NCI-H146 treated with DMSO at 0.1 percent for 48 hours (cell line): ENCODE measurements at regions not wholly inside any gene's neighbourhood (a gene's known extent, or its start where the extent isn't known, plus 50 kb on each side); places are given as distances from the start of the nearest gene placed in this dataset.

Source experiments
- DNase-seq: peaks from one replicate; lab custom pipeline; 2025; ENCODE audit not compliant: unreplicated experiment; lab: John Stamatoyannopoulos, UW

DNA sequence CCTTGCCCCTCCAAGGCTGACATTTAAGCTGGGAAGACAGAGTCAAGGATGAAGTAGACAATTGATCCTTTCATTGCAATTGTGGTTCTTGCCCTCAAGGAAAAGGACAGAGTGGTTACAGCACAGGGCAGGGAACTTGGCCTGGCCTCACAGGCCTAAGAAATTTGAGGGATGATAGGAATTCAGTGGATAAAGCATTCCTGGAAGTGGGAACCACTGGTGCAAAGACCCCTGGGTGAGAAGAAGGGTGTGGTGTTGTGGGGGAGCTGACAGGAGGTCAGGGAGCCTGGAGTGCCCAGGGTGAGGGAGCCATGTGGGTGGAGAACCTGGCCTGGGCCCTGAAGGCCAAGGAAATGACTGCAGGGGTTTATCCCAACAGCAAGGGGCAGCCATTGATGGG, 287.4 kb downstream of the UACA start:
- no peak for DNase-seq

DNA sequence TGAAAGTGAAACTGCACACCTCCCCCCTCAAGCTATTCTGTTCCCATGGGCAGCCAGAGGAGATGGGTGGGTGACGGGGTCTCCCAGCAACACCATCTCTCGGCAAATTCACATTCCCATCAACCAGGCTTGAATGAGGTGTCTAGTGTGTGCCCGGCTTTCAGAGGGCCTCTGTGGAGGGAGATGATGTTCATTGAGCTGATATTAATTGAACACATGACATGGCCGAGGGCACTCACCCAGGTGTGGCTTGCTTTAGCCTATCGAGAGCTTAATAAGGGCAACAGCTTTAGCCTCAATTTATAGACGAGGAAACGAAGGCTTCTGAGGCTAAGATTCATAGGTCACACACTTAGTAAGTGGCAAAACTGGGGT, 288.0 kb downstream of the UACA start:
- DNase-seq: no peak

DNA sequence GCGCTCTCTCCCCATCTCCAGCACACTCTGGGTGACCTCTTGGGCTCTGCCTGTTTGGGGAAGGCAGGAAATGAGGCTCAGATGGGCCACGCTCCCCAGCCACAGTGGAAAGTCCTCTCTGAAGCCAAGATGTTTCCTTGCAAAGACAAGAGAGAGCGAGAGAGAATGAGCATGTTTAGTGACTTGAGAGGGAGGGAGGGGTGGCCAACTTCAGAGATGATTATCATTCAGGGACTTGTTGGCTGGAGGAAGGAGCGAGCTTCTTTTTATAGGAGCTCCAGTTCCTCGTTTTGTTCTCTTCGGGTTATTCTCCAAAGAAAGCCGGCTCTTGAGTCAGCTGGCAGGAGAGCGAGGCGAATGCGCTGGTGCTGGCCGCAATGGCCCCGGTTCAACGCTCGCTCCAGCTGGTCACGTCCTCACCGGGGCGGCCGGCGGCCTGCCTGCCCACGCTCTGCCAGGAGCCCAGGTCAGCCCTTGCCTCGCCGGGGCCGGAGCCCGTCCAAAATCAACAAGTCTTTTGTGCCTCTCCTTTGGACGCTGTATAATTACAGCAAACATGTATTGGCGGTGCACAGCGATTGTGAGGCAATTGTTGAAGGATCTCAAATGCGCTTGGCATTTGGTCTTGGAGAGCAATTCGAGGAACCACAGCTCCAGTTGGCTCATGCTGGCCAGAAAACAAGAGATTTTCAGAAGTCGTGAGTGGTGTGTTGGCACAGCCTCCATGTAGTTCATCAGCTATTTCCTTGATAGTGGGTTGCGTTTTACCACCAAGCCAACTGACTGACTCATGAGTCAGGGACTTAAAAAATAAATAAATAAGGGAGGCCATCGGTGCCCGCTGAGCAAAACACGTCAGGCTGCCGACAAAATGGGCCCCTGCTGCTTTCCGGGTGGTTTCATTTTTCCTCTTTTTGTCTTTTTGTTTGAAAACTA, 288.6 kb downstream of the UACA start:
- DNase-seq: peak; percentile 78

DNA sequence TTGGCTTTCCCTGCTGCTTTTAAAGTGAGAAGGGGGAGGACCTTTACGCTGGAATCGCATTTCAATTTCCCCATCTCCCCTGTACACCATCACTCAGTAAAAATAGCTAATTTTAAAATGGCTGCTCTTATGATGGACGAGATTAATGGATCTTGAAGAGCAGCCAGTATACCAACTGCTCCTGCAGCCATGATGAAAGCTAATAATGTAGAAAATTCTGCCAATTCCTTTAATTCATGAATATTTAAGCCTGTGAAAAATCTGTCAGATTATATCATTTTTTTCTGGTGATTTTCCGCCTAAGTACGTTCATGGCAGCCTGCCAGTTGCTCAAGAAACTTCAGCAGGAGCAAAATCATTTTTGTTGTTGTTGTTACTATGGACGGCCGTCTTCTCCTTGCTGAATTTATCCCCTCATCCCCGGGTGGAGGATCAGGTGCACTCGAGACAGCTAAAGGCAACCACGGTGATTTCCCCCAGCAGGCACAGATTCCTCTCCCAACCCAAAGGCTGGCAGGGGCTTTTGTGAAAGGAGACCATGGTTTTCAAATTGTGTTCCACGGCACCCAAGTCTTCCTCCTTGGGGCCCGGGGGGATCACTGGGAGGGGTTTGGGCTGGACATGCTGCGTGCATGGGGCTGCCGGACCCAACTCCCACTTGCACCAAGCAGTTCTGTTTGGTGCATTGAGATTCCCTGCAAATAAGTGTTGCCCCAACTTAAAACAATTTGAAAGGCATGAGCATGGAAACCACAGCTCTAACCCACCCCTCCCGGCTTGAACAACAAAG, 289.6 kb downstream of the UACA start:
- no peak for DNase-seq

DNA sequence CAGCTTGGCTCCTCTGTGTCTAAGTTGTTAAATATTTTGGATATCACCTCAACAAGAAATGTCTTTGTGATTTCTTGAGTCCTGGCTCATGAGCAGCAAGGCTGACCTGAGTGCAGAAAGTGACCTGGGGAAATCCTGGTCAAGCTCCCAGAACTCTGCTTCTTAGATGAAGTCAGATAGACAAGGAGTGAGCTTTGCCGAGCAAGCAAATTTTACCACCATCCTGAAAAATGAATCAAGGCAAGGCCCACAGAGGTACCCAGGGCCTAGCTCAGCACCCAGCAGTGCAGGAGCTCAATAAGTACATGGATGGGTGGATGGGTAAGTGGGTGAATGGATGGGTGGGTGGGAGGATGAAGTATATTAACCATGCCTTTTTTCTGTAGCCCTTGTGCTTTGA, 291.8 kb downstream of the UACA start:
- DNase-seq: no peak

DNA sequence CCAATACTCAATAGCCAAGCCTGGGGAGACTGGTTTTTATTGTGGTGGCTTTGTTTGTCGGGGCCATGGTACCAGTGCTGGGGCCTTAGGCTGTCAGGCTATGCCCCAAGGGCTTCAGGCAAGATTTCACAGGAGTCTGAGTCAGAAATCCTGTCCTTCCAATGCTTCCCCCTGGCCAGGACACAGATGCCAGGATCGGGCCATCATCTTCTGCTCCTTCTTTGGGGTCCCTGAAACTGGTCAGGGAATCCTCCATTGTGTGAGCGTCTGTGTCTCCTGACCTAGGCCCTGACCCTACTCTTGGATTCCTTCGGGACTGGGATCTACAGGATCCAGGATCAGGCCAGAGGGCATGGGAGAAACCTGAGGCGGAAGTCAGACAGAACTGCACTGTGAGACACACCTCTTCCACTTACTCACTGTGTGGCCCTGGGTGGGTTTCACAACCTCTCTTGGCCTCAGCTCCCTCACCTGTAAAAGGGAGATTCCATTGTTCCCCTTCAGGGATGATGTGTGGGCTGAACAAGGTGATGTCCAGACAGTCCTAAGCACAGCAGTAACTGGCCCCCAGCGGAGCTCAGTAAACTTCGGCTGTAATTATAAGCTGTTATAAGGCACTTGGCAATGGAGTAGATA, 292.7 kb downstream of the UACA start:
- no peak for DNase-seq

DNA sequence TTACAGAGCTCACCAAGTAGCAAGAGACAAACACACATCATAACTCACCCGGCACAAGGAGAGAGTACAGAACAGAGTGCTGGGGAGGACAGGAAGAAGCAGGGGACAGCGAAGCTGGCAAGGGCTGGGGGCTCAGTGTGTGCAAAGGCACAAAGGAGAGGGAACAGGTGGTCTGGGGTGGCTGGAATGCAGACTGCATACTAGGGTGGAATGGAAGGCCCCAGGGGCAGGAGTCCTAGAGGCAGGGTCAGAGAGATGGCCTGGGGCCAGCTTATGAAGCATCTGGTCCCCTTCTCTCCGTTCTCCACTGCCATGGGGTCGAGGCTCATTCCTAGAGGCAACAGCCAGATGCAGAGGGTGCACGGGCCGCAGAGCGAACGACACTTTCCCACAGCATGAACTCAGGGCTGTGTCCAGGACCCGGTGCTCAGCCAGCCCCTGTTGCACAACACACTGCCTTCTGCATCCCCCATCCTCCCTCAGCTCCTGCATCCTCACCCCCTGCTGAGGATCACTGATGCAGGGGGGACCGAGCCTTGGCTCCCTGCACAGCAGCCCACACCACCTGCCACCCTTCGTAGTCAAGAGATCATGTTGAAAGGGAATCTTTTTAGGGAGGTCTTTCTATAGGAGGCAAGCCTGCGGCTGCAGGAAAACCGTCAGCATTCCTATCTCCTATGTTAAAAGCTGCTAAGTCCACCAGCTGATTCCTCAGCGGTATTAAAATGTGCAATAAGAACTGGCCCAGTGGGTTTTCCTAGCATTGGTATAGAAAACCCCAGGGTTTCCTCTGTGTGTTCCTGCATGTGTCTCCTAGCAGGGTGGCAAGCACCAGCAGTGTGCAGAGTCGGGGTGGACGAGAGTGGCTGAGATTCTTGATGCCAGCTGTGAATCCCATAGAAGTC, 293.5 kb downstream of the UACA start:
- no peak for DNase-seq

DNA sequence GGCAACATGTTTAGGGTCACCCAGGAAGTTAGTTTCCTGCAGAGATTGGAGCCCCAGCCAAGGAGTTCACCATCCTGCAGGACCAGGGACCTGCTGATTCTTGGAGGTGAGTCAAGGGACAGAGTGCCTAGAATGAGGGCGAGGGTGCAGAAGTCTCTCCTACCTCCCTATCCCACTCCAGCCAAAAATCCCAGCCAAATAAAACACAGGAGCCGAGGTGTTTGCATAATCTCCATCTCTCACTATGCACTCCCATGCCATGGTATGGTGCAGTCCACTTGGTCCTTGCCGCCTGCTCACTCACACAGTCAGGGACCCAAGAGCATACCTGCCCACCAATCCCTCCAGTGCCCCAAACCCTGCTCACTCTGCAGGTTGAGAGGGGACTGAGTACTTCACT, 294.2 kb downstream of the UACA start:
- no peak for DNase-seq

DNA sequence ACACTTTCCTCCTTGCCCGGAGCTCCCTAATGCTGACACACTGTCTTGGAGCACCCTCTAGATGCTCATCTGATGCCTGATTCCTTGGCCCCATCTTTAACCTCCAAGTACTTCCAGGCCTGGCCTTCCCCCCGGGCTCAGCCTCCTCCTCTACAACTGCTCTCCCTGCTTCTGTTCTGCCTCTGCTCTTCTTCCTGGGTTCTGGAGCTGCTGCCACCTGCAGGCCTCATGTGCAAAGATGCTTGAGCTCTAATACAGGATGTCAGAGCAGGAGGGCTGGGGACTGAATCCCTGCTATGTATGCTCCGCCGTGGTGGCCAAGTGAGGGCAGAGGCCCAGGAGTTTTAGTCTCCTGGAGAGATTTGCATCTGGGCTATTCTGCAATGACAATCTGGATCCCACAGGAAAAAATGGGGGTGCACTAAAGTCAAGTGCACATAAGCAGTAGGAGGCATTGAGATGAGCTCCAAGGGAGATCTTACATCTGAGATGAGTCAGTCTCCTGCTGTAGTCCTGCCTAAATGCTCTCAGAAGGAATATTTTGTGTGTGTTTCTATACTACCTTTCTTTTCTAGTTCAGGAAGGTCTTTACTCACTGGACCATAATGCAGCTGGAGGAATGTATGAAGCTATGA, 296.3 kb downstream of the UACA start:
- DNase-seq: peak; percentile 30

DNA sequence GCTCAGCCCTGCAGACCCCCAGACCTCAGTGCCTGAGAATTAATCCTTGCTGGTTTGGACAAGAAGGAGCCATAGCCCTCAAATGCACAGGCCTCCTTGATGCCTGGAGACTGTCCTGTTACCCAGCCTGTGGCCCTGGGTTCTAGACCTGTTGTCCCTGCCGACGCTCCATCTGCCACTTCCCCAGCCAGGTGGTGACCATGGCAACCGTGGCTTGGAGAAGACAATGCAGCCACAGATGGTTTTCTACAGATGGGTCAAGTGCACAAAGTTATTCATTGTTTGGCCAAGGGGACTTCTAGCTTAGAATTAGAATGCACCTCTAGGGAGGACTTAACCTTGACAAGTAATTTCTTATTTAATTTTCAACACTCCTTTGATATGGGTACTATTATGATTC, 297.1 kb downstream of the UACA start:
- no peak for DNase-seq

DNA sequence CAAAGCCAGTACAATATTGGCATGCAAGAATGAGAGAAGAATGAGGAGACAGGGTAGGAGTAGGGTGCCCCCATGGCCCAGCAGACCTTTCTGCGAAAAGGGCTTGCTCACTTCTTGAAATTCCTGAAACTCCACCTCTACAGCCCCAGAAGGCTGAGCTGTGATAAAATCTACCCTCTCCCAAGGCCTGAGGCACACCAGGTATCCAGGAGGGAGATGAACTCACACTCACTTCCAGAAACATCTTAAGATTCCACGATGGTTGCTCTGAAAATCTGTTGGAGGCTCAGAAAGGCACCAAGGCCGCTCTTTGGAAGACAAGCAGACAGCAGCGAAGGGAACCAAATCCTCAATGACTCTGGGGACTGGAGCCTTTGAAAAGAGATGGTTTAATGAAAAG, 297.5 kb downstream of the UACA start:
- no peak for DNase-seq

DNA sequence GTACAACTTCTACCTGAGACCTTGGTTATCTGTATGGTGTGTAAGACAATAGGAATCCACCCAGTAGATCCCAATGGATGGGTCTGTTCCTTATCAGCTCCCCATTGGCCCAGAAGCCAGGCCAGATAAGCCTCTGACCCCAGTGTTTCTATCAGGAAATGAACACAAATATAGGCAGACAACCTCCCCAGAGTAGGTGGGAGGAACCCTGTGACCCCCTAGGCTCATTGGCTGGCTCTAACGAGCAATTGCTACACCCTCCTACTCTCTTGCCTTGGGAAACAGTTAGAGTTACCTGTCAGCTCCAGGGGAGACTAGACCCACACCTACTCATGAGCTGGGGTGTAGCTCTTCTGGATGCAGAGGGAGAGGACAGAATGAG, 299.9 kb downstream of the UACA start:
- DNase-seq: no peak

DNA sequence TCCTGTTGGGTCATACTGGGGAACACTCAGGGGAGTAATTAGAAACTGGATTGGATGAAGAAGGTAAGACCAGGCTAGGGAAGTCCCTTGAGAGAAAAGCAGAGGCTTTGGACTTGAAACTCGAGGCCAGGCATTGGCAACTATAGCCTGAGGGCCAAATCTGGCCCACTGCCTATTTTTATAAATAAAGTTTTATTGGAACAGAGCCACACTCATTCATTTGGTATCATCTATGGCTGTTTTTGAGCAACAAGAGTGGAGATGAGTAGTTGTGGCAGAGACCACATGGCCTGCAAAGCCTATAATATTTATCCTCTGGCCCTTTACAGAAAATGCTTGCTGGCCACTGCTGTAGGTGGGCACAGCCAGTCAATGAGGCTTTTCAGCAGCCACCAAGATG, 301.4 kb downstream of the UACA start:
- DNase-seq: no peak

DNA sequence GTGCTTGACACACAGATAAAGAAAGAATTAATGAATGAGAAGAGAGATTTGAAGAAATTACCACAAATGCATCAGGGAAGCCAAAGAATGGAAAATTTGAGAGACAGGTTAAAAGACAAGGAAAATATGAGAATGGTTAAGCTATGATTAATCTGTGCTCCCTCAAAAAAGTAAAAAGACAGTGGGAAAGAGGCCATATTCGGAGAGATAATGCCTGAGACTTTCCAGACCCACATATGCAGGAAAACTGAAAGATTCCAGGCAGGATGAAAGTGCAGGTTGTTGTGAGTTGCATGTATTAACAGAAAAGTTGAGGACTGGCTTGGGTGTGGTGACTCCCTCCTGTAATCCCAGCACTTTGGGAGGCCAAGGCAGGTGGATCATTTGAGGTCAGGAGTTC, 302.3 kb downstream of the UACA start:
- no peak for DNase-seq

DNA sequence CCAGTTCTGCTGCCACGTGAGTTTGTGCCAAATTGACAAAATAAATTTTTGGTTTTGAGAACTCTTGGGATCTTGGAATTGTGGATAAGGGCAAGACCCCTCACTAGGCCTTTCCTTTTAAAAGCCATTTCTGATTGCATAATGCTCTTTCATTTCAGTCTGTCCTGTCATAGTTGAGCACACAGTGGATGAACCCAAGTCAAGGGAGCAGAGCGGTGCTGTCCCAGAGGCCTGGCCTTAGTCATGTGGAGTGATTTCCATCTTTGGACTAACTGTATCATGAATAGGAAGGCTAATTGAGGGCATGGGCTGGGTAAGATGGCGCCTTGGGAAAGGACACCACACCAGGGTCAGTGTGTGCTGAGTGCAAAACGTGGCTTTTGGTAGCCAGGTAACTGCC, 304.0 kb downstream of the UACA start:
- no peak for DNase-seq

DNA sequence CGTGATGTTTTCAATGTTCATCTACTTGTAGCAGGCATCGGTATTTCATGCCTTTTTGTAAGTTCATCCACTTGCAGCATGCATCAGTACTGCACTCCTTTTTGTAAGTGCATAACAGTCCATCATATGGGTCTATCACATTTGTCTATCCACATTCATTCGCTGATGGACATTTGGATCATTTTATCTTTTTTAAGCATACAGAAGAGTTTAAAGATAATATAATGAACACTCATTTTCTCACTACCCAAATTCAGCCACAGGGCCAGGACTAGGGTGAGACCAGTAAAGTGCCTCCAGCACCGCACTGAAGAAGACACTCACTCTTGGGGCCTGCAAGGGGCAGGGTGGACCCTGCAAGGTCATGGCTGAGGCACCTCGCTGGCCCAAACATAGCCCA, 309.6 kb downstream of the UACA start:
- no peak for DNase-seq

DNA sequence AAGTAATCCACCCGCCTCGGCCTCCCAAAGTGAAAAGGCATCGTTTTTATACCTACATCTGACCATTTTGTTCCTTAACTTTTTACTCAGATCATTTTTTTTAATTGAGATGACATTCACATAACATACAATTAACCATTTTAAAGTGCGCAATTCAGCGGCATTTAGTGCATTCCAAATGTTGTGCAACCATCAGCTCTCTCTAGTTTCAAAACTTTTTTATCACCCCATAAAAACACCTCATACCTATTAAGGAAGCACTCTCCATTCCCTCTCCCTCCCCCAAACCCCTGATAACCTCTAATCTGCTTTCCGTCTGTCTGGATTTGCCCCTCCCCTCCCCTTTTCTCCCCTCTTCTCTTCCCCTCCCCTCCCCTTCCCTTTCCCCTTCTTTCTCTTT, 310.1 kb downstream of the UACA start:
- no peak for DNase-seq

DNA sequence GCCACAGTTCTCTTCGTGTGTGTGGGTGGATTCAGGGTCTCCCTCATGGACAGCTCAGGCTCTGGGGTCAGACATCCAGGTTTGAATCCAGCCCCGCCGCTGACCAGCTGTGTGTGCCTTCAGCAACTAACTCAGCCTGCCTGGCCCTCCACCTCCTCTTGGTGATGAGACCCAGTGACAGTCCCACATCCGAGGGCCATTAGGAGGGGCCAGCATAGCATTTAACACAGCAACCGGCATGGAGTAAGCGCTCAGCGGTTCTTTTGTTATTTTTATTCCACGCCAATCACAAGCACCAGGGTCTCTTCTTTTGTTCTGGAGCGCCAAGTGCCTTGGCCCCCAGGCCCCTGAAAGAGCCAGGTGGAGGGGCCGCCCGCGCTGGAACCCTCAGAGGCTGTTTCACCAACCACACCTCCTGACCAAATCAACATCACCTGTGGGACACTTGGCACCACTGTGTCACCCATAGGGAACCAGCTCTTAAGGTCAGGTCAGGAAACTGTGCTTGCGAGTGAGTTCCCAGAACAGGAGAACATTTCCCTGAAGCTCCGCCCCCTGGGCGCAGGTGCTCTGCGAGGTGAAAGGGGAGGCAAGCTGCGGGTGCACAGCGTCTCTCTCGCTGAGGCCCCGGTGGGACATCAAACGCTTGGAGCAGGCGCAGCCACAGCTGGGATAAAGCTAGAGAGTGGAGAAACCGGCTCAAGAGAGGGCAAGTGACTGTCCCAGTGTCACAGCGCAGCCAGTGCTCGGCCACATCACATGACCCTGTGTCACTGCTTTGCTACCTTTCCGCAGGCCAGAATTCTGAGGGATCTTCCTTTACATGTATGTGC, 311.3 kb downstream of the UACA start:
- peak; percentile 33 for DNase-seq

DNA sequence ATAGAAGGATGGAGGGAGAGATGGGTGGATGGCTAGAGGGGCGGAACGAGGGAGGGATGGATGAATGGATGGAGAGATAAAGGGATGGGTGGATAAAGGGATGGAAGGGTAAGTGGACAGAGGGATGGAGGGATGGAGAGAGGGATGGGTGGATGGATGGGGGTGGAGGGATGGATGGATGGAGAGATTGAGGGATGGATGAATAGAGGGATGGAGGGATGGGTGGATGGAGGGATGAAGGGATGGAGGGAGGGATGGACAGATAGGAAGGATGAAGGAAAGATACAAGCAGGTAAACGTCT, 313.3 kb downstream of the UACA start:
- no peak for DNase-seq
